GM23338 (cell line): ENCODE measurements at regions not wholly inside any gene's neighbourhood (a gene's known extent, or its start where the extent isn't known, plus 50 kb on each side); places are given as distances from the start of the nearest gene placed in this dataset.

Source experiments
- ATAC-seq: fragments of 200-7000 bp; cut with Tn5 transposase; 3 replicates; pipeline ENCODE4 v1.9.1; 2020
- DNase-seq: peaks from one replicate; pipeline ENCODE4 v3.0.0-alpha.2; 2015; ENCODE audit warnings: low spot score
- H2AFZ ChIP-seq: fragments of 200-600 bp; sonication (generic); 2 replicates; pipeline ENCODE4 v1.8.0; 2016; ENCODE audit warnings: antibody characterized with exemption, mild to moderate bottlenecking, moderate library complexity
- H3F3A ChIP-seq: fragments of 200-600 bp; sonication (generic); replicated peaks from 2 replicates; pipeline ENCODE4 v1.8.0; 2017; ENCODE audit warnings: antibody characterized with exemption, mixed run types, low read depth
- H3K27ac ChIP-seq: fragments of 200-600 bp; sonication (generic); 2 replicates; pipeline ENCODE4 v1.6.1; 2016; ENCODE audit warnings: low read depth
- H3K27me3 ChIP-seq: fragments of 200-600 bp; sonication (generic); 2 replicates; pipeline ENCODE4 v1.8.0; 2016; ENCODE audit warnings: mild to moderate bottlenecking, mixed run types, moderate library complexity; ENCODE audit not compliant: insufficient read depth
- H3K36me3 ChIP-seq: fragments of 200-600 bp; sonication (generic); 2 replicates; pipeline ENCODE4 v1.8.0; 2016; ENCODE audit warnings: mild to moderate bottlenecking; ENCODE audit not compliant: insufficient read depth
- H3K4me1 ChIP-seq: fragments of 200-600 bp; sonication (generic); 2 replicates; pipeline ENCODE4 v1.8.0; 2016; ENCODE audit warnings: mild to moderate bottlenecking, moderate library complexity; ENCODE audit not compliant: insufficient read depth
- H3K4me2 ChIP-seq: fragments of 200-600 bp; sonication (generic); 2 replicates; pipeline ENCODE4 v1.7.1; 2017; ENCODE audit warnings: mixed run types
- H3K4me3 ChIP-seq: fragments of 200-600 bp; sonication (generic); 2 replicates; pipeline ENCODE4 v1.6.1; 2016; ENCODE audit warnings: mixed run types
- H3K79me2 ChIP-seq: fragments of 200-600 bp; sonication (generic); replicated peaks from 2 replicates; pipeline ENCODE4 v1.8.0; 2017; ENCODE audit warnings: mild to moderate bottlenecking; ENCODE audit not compliant: insufficient read depth
- H3K9me2 ChIP-seq: fragments of 200-600 bp; sonication (generic); 2 replicates; pipeline ENCODE4 v1.8.0; 2017; ENCODE audit not compliant: insufficient read depth
- H4K20me1 ChIP-seq: fragments of 200-600 bp; sonication (generic); replicated peaks from 2 replicates; pipeline ENCODE4 v1.8.0; 2017; ENCODE audit warnings: mild to moderate bottlenecking; ENCODE audit not compliant: insufficient read depth
- H3K27ac Mint-ChIP-seq: 2 replicates; pipeline ENCODE4 v1.8.0; 2020; ENCODE audit warnings: inconsistent platforms, mild to moderate bottlenecking, moderate library complexity, mixed read lengths
- H3K27me3 Mint-ChIP-seq: 3 replicates; pipeline ENCODE4 v1.8.0; 2022; ENCODE audit warnings: low read depth, mild to moderate bottlenecking, moderate library complexity, mixed read lengths, inconsistent platforms; ENCODE audit not compliant: insufficient read depth, poor library complexity
- H3K36me3 Mint-ChIP-seq: 3 replicates; pipeline ENCODE4 v1.8.0; 2021; ENCODE audit warnings: low read depth, mild to moderate bottlenecking, inconsistent platforms, moderate library complexity, mixed read lengths
- H3K4me1 Mint-ChIP-seq: 3 replicates; pipeline ENCODE4 v1.8.0; 2020; ENCODE audit warnings: mild to moderate bottlenecking, inconsistent platforms, mixed read lengths
- H3K4me3 Mint-ChIP-seq: 3 replicates; pipeline ENCODE4 v1.8.0; 2021; ENCODE audit warnings: moderate library complexity, mild to moderate bottlenecking, inconsistent platforms, mixed read lengths
- H3K9me3 Mint-ChIP-seq: 3 replicates; pipeline ENCODE4 v1.8.0; 2020; ENCODE audit warnings: moderate library complexity, mild to moderate bottlenecking, inconsistent platforms, mixed read lengths
- CREB1 ChIP-seq: fragments of 250-450 bp; sonication (Bioruptor Pico); IDR thresholded peaks from 2 replicates; pipeline ENCODE4 v1.5.0; 2020; ENCODE audit warnings: low read depth, mild to moderate bottlenecking, moderate library complexity
- EZH2 ChIP-seq: fragments of 200-600 bp; sonication (generic); IDR thresholded peaks from one replicate; pipeline ENCODE4 v1.8.0; 2017; ENCODE audit warnings: antibody characterized with exemption, mild to moderate bottlenecking, low read depth; ENCODE audit not compliant: unreplicated experiment
- JUNB ChIP-seq: IDR thresholded peaks from one replicate; pipeline ENCODE4 v1.6.1; 2016; ENCODE audit warnings: antibody characterized with exemption; ENCODE audit not compliant: unreplicated experiment
- NANOG ChIP-seq: IDR thresholded peaks from 2 replicates; pipeline ENCODE4 v1.6.1; 2016; ENCODE audit warnings: antibody characterized with exemption, borderline replicate concordance
- POLR2AphosphoS5 ChIP-seq: IDR thresholded peaks from 2 replicates; pipeline ENCODE4 v1.6.1; 2016; ENCODE audit warnings: antibody characterized with exemption, low read depth
- REST ChIP-seq: IDR thresholded peaks from one replicate; pipeline ENCODE4 v1.6.1; 2018; ENCODE audit warnings: antibody characterized with exemption; ENCODE audit not compliant: unreplicated experiment
- STAT1 ChIP-seq: IDR thresholded peaks from one replicate; pipeline ENCODE4 v1.6.1; 2016; ENCODE audit warnings: antibody characterized with exemption; ENCODE audit not compliant: unreplicated experiment
- ZNF114 ChIP-seq: fragments of 250-450 bp; sonication (Bioruptor Pico); IDR thresholded peaks from 2 replicates; pipeline ENCODE4 v1.5.0; 2020; ENCODE audit warnings: mild to moderate bottlenecking, moderate library complexity
- ZNF462 ChIP-seq: fragments of 250-450 bp; sonication (Bioruptor Pico); IDR thresholded peaks from 2 replicates; pipeline ENCODE4 v1.5.0; 2020; ENCODE audit warnings: mild to moderate bottlenecking, moderate library complexity

GRCh38 chr2:129681788-129682187, 297.7 kb upstream of the RAB6C start:
- Mint-ChIP-seq H3K4me3 (no peak overlapping the region), H3K27ac (no peak overlapping the region), H3K4me1 (no peaks in the 10 kb centered on the region), H3K27me3 (no peaks in the 10 kb centered on the region), H3K9me3 (peaks cover 3% of the 10 kb centered on the region; the same call in 1 of the 3 replicates), H3K36me3 (no peaks in the 10 kb centered on the region)
- Histone ChIP-seq H3K79me2 (no peaks in the 10 kb centered on the region), H3K4me2 (no peak overlapping the region), H3K9me2 (no peaks in the 10 kb centered on the region), H2AFZ (no peak overlapping the region), H3F3A (no peaks in the 10 kb centered on the region), H3K27ac (no peak overlapping the region), H3K27me3 (no peaks in the 10 kb centered on the region), H4K20me1 (no peaks in the 10 kb centered on the region), H3K36me3 (no peaks in the 10 kb centered on the region), H3K4me3 (no peak overlapping the region), H3K4me1 (no peaks in the 10 kb centered on the region)
- DNase-seq (no peak), ATAC-seq (no peak)
- no peak for TF ChIP-seq POLR2AphosphoS5
- no peak for TF ChIP-seq JUNB
- no peak for TF ChIP-seq NANOG

DNA sequence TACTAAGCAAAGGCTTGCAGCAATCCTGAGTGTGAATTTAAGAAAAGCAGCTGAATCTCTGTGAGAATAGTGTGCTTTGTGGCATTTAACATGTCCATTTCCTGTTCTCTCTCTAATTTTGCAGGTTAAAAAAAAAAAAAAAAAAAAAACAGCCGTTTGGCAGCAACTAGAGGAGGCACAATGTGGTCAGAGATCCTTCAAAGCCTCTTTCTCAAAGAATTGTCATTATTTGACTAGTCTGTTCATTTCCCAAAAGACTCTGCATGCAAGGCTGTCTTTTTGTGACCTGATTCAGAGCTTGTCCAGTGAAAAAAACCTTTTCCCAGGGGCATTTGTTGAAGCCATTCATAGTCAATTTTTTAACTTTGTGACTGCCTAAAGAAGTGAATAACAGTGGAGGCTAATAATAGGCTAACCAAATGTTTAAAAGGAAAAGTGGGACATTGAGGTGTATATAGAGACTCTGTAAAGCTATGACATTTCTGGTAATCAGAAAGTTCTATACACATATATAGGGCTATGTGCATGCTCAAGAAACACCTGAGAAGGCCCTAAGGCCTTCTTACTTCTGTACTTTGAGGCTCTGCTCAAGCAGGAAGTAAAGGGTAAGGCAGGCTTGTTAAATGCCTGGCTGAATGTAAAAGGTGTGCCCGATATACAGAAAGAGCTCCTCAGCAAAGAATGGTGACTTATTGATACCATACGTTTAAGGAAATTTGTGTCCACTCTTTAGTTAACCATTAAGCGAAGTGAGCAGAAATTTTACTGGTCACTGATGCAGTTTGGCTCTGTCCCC, 289.6 kb upstream of the RAB6C start:
- H3K4me1 ChIP-seq: peaks cover 14% of the 10 kb centered on the region
- no peaks in the 10 kb centered on the region for H3K36me3 ChIP-seq
- H4K20me1 ChIP-seq: no peaks in the 10 kb centered on the region
- no peak overlapping the region for H3K4me2 ChIP-seq
- no peak overlapping the region for H3K4me3 ChIP-seq
- H3K79me2 ChIP-seq: no peaks in the 10 kb centered on the region
- ATAC-seq (no peak), DNase-seq (no peak)
- H3K4me3 Mint-ChIP-seq: no peak overlapping the region
- peaks cover 8% of the 10 kb centered on the region for H3K9me3 Mint-ChIP-seq
- H3F3A ChIP-seq: no peaks in the 10 kb centered on the region
- H3K27ac ChIP-seq: no peak overlapping the region
- peaks cover 12% of the 10 kb centered on the region; the same call in 2 of the 3 replicates for H3K4me1 Mint-ChIP-seq
- peaks cover 5% of the 10 kb centered on the region; the same call in 1 of the 3 replicates for H3K36me3 Mint-ChIP-seq
- H3K27ac Mint-ChIP-seq: no peak overlapping the region
- peaks cover 3% of the 10 kb centered on the region; the same call in 1 of the 2 replicates for H3K27me3 ChIP-seq
- no peak overlapping the region for H2AFZ ChIP-seq
- no peaks in the 10 kb centered on the region for H3K27me3 Mint-ChIP-seq
- H3K9me2 ChIP-seq: peaks cover 2% of the 10 kb centered on the region; the same call in 1 of the 2 replicates
- TF ChIP-seq NANOG (no peak), ZNF114 (CRISPR knock-in tag) (no peak), EZH2 (no peak), STAT1 (no peak), POLR2AphosphoS5 (no peak), REST (no peak), CREB1 (CRISPR knock-in tag) (no peak), ZNF462 (CRISPR knock-in tag) (no peak), JUNB (no peak)
